WI38 (cell line): ENCODE measurements at regions not wholly inside any gene's neighbourhood (a gene's known extent, or its start where the extent isn't known, plus 50 kb on each side); places are given as distances from the start of the nearest gene placed in this dataset.
A peak's percentile ranks its signal among the peaks of the same experiment; 100 is the strongest.
"Not testable (repeated sequence)": the region's sequence is repeated elsewhere in the genome, so short reads cannot be mapped to it uniquely, and the experiment has no call there.

Source experiments
- H3K4me3 ChIP-seq: 2 replicates; pipeline ENCODE4 v1.5.1; 2011; ENCODE audit warnings: low read depth, mild to moderate bottlenecking, control low read depth, low read length
- CTCF ChIP-seq: IDR thresholded peaks from 2 replicates; pipeline ENCODE4 v1.5.1; 2012; ENCODE audit warnings: low read depth, mild to moderate bottlenecking, control low read depth, low read length

- H3K4me3 ChIP-seq: no peak overlapping the region
- no peak for TF ChIP-seq CTCF
Measured at GRCh38 chr10:25869609-25870008, 64.4 kb upstream of the MYO3A start.

DNA sequence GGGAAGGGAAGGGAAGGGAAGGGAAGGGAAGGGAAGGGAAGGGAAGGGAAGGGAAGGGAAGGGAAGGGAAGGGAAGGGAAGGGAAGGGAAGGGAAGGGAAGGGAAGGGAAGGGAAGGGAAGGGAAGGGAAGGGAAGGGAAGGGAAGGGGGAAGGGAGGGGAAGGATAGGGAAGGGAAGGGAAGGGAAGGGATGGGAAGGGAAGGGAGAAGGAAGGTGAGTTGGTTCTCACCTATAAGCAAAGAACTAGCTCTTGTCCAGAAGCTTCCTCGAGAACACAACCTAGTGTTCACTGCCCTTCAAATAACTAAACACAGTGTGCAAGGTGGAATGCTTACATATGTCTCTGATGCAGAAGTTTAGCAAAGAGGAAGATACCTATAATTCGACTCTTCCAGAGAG is 59.6 kb upstream of the MYO3A start:
- not testable (repeated sequence) for H3K4me3 ChIP-seq

DNA sequence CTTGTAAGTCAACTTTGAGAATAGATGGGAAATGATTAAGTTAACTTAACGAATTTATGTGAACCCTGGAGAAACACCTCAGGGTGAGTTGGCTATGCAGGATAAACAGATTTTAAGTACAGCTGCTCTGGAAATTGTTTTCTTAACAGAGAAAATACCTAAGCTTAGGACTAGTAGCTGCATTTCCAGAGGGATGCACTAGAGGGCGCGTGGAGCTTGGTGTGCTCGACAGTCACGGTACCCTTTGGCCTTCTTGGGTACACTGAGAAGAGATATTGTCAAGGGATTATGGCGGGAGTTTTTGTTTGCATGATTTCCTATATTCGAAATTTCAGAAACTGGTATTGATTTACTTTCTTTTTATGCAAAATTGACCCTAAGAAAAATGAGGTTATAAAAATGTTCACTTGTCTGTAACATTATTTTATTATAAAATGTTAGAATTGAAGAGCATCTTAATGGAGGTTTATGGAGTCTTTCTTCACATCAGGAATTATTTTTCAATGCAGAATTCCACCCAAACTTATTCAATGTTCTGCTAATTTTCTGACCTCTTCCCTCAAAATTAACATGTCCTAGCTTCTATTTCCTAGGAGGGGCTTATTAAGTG is 58.4 kb upstream of the MYO3A start:
- TF ChIP-seq CTCF: peak; percentile 68
- H3K4me3 ChIP-seq: no peak overlapping the region

DNA sequence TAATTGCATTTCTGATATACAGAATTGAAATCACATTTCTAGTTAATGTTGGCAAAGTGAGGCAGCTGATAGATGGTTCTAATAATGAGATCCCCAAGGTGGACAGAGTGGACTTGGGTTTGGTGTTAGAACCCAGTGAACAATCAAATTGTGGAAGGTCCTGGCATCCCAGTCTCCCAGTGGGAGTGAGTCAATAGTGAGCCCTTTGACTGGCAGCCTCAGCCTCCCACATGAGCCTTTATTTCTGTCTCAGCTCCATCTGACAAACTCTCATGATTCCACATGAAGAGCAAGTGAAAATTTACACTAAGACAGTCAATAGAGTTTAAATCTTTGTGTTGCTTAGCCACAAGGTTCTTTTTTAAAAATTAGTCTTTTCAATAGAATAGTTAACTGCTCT is 56.7 kb upstream of the MYO3A start:
- TF ChIP-seq CTCF: no peak
- H3K4me3 ChIP-seq: no peak overlapping the region
